SKM-1 (cell line): ENCODE measurements at regions not wholly inside any gene's neighbourhood (a gene's known extent, or its start where the extent isn't known, plus 50 kb on each side); places are given as distances from the start of the nearest gene placed in this dataset.

ENCODE experiments used
- DNase-seq: peaks from one replicate; lab custom pipeline; 2025; ENCODE audit not compliant: unreplicated experiment; lab: John Stamatoyannopoulos, UW

- no peak for DNase-seq
Observed at GRCh38 chr14:100955201-100955600, 51.7 kb upstream of the RTL1 start.

DNA sequence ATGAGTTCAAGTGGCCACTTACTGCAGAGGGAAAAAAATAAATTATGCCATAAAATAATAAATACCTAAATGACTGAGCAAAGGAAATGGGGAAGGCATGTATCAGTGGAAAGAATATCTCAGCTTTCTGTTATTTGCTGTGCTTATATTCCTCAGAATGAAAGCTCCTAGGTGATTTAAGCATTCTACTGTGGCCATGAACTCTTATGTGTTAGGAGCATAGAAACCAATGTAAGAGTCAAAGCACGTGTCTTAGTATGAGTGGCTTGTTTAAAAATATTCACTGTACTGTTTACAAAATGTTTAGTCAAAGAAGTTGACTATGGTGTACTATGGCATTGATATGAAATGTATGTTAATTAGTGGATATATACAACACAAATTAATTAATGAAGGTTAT lies 59.0 kb upstream of the RTL1 start:
- no peak for DNase-seq

- DNase-seq = no peak
Observed at GRCh38 chr14:100965296-100965695, 61.8 kb upstream of the RTL1 start.

DNA sequence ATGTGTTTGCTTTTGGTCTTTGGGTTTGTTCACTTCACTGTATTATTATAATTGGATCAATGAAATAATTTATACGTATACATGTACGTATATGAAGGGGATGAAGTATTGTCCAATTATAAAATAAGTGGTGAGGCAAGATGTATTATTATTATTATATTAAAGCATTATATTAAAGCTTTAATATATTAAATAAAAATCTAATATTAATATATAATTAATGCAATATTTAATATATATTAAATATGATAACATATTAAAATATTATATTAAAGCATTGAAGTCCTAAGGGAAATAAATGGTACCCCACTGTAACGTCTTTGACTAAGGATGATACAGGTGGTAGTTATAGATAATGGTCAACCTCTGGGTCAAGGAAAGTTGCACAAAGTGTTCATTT lies 63.7 kb upstream of the RTL1 start:
- no peak for DNase-seq

- DNase-seq = no peak
Observed at GRCh38 chr14:100967930-100968329, 64.4 kb upstream of the RTL1 start.

DNA sequence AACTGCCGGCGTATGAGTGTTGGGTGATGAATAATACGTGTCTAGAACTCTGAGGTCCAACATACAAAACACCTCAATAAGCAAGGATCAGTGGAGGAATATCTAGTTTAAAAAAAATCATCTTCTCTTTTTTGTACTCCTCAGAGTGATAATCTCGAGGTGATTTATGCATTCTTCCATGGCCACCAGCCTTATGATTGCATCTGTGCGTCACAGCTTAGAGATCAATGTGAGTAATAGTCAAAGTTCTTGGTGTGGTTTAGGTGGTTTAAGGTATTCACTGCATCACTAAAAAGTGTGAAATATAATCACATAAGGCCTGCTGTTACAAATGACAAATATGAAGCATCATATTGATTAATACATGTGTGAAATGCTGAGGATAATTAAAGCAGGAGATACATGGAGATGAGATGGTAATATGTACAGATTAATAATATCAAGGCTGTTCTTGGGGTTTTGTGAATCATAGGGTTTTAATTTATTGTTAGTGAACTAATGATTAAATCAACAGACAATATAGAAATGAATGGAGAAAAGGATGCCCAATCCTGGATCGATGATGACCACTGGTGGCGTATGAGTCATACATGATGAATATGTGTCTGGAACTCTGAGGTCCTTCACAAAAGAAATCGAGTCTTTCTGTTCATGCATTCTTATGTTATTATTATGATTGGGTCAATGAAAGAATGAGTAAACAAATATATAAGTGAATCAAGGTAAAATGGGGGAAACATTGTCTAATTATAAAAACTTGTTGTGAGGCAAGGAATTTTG lies 68.8 kb upstream of the RTL1 start:
- no peak for DNase-seq

DNA sequence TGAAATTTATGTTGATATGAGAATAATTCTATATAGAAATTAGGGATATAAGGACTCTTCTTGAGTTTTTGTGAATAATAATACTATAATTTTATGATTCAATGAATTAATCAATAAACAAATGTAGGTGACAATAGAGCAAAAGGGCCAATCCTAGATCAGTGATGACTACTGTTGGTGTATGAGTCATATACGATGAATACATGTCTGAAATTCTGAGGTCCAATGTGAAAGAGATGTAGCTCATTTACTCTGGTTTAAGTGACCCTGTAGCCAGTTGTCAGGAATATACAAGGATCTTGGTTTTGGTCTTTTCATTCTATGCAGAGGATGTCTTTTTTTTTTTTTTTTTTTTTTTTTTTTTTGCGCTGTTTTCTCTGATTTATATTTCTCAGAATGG lies 72.1 kb upstream of the RTL1 start:
- DNase-seq = no peak

GRCh38 chr14:100979079-100979478 lies 75.6 kb upstream of the RTL1 start:
- no peak for DNase-seq

- DNase-seq = no peak
Observed at GRCh38 chr14:100979780-100980179, 76.3 kb upstream of the RTL1 start.

DNA sequence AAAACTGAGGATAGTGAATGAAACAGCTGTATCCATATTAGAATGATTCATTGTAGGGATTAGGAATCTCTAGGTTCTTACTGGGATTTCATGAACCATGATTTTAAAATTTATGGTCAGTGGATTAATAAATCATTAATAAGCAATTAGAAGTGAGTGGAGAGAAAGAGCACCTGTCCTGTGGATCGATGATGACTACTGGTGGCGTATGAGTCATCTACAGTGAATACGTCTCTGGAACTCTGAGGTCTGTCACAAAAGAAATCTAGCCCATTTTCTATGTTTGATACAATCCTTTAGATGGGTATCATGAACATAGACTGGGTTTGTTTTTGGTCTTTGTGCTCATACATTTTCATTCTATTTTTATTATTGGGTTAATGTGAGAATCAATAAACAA lies 77.3 kb upstream of the RTL1 start:
- DNase-seq = no peak

DNA sequence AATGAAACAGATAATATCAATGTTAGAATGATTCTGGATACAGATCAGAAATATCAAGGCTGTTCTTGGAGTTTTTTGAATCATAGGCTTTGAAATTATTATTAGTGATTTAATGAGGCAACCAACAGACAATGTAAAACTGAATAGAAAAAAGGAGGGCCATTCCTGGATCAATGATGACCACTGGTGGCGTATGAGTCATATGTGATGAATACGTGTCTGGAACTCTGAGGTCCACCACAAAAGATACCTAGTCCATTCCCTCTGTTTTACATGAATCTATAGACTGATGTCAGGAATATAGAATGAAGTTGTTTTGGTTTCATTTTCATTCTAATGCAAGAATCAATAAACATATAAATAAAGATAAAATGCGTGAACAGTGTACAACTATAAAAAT lies 78.3 kb upstream of the RTL1 start:
- no peak for DNase-seq

DNA sequence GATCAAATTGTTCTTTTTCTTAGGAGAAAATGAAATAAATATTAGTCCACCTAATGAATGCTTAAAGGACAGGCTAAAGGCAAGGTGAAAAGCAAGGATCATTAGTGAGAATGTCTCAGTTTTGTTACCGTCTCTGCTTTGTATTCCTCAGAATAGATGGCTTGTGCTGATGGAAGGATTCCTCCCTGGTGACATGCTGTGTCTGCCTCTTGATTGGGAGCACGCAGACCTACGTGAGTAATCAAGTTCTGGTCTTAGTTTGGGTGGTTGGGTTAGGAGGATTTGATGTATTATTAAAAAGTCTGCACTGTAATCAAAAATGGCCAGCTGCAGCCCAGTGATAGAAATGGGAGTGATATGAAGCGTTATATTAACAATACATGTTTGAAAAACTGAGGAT lies 78.8 kb upstream of the RTL1 start:
- no peak for DNase-seq

DNA sequence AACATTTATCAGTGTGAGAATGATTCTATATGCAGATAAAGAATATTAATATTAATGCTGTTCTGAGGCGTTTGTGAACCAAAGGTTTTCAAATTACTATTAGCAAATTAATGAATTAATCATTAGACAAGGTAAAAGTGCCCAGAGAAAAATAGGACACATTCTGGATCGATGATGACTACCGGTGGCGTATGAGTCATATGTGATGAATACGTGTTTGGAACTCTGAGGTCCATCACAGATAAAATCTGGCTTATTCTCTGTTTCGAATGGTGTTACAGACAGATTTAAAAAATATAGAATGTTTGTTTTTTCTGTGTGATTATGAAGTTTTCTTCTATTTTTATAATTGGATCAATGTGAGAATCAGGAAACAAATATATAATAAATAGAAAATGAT lies 79.2 kb upstream of the RTL1 start:
- no peak for DNase-seq

GRCh38 chr14:100983710-100984109 lies 80.2 kb upstream of the RTL1 start:
- no peak for DNase-seq

GRCh38 chr14:100988011-100988410 lies 84.5 kb upstream of the RTL1 start:
- no peak for DNase-seq

DNA sequence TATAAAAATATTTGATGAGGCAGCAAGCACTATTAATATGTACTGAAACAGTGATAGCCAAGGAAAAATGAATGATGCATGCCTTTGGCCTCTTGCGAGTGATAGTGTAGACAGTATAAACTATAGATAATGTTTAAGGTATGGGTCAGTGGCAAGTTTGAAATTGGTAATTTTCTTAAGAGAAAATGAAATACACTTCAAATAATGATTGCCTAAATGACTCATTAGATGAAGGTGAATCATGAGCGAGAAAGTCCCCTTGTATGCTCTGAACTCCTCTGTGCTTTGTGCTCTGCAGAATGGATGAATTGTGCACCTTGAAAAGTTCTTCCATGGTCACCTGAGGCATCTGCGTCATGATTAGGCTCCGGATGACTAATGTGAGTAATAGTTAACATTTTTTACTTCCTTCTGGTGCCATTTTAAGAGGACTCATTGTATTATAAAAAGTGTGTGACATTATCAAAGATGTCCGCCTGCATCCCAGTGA lies 84.9 kb upstream of the RTL1 start:
- DNase-seq = no peak

DNA sequence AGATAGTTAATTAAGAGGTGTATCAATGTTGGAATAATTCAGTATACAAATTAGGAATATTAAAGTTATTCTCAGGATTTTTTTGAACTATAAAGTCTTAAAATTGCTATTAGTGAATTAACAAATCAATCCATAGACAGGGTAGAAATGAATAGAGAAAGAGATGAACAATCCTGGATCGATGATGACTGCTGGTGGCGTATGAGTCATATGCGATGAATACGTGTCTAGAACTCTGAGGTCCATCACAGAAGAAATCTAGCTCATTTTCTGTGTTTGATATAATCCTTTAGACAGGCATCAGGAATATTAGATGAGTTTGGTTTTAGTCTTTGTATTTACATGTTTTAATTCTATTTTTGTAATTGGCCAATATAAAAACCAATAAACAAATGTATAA lies 85.4 kb upstream of the RTL1 start:
- no peak for DNase-seq

DNA sequence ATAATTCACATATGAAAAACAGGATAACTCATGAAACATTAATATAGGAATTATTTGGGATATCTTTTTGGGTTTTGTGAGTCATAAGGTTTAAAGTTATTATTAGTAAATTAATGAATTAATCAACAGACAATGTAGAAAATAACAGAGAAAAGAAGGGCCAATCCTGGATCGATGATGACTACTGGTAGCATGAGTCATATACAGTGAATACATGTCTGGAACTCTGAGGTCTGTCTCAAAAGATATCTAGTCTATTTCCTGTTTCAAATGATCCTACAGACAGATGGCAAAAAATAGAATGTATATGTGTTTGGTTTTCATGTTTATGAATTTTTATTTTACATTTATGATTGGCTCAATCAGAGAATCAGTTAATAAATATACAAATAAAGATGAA lies 86.4 kb upstream of the RTL1 start:
- DNase-seq = no peak

GRCh38 chr14:100994082-100994481 lies 90.6 kb upstream of the RTL1 start:
- DNase-seq = no peak

GRCh38 chr14:100994756-100995330 lies 91.3 kb upstream of the RTL1 start:
- no peak for DNase-seq

- no peak for DNase-seq
Observed at GRCh38 chr14:101000711-101001250, 97.3 kb upstream of the RTL1 start.

GRCh38 chr14:101001311-101002069 lies 98.0 kb upstream of the RTL1 start:
- no peak for DNase-seq
